ENCODE measurements at regions not wholly inside any gene's neighbourhood (a gene's known extent, or its start where the extent isn't known, plus 50 kb on each side); places are given as distances from the start of the nearest gene placed in this dataset.

GRCh38 chr5:102682101-102682647 is 72.9 kb upstream of the PAM start:
- POLR2A ChIA-PET (ENCODE audit: partially characterized antibody): no interaction called here
- no peak overlapping the region for H3K23ac ChIP-seq (ENCODE audit: insufficient read length)
- H3K79me2 ChIP-seq (ENCODE audit: control insufficient read depth in 1 of 2, insufficient read depth in 2 of 2, low read length in 2 of 2): no peaks in the 10 kb centered on the region
- DNase-seq (ENCODE audit: low read depth in 1 of 2, low spot score in 2 of 2) (no peak), FAIRE-seq (no peak)
- no peak overlapping the region for H3K14ac ChIP-seq (ENCODE audit: insufficient read length)
- no peak overlapping the region for H3K4me3 ChIP-seq (ENCODE audit: extremely low read depth in 1 of 4, insufficient read depth in 2 of 4, low read depth in 3 of 4, low read length in 4 of 4)
- CTCF ChIA-PET (ENCODE audit: partially characterized antibody): interaction anchor here (0.7 to 2.9 kb wide), 43 partner anchors 9 to 542 kb away, joined by 3 to 22 read pairs (median 4); partner anchors contain the start of genes PAM and PPIP5K2
- no peaks in the 10 kb centered on the region for H3K27me3 ChIP-seq (replicated peaks in 1 of 4; ENCODE audit: control insufficient read depth in 3 of 4, extremely low read depth in 1 of 4, insufficient read depth in 3 of 4, low read length in 3 of 4)
- H2BK5ac ChIP-seq (ENCODE audit: low read depth, low read length): no peak overlapping the region
- no peak overlapping the region for H3K56ac ChIP-seq (replicated peaks; ENCODE audit: insufficient read length, low read depth, low read length)
- no peak overlapping the region for H4K91ac ChIP-seq (replicated peaks; ENCODE audit: insufficient read length, low read length)
- H4K5ac ChIP-seq (ENCODE audit: insufficient read length, low read depth, low read length): no peak overlapping the region
- H3K9ac ChIP-seq (replicated peaks in 1 of 4; ENCODE audit: extremely low read depth in 1 of 4, low read depth in 3 of 4, low read length in 3 of 4): no peak overlapping the region
- no peak overlapping the region for H3K27ac ChIP-seq (ENCODE audit: low read depth, low read length)
- H4K20me1 ChIP-seq (replicated peaks in 1 of 2; ENCODE audit: control insufficient read depth in 1 of 2, insufficient read depth in 2 of 2, low read length in 2 of 2): no peaks in the 10 kb centered on the region
- H3K18ac ChIP-seq (ENCODE audit: extremely low read depth, low read length): no peak overlapping the region
- H3K4me1 ChIP-seq (replicated peaks in 1 of 4; ENCODE audit: control insufficient read depth in 3 of 4, insufficient read depth in 4 of 4, low read length in 3 of 4): no peaks in the 10 kb centered on the region
- H3K36me3 ChIP-seq (ENCODE audit: control insufficient read depth in 2 of 4, insufficient read depth in 4 of 4, low read length in 3 of 4): no peaks in the 10 kb centered on the region
- WGBS, 2 experiments (ENCODE audit: extremely low coverage in 1 of 2, insufficient coverage in 1 of 2, insufficient read length in 1 of 2, insufficient replicate concordance in 2 of 2, low coverage in 1 of 2, low lambda C conversion rate in 2 of 2, missing lambda C conversion rate in 1 of 2): 88% methylated on average over 2 of the region's 2 CpGs; no CpG with 5 or more reads in 1 of the 2 experiments
- H4K8ac ChIP-seq (ENCODE audit: extremely low read depth, insufficient read depth, low read length): no peak overlapping the region
- no peak overlapping the region for H2AFZ ChIP-seq (ENCODE audit: low read length)
- H2BK15ac ChIP-seq (ENCODE audit: low read length): no peak overlapping the region
- H3K4me2 ChIP-seq (ENCODE audit: insufficient read depth in 1 of 2, low read depth in 2 of 2, low read length in 2 of 2): no peak overlapping the region
- H2BK20ac ChIP-seq (ENCODE audit: low read length): no peak overlapping the region
- no peaks in the 10 kb centered on the region for H3K9me3 ChIP-seq (ENCODE audit: insufficient read depth in 2 of 2, low read depth in 1 of 2, low read length in 1 of 2)
- no peaks in the 10 kb centered on the region for H3K79me1 ChIP-seq (ENCODE audit: low read depth, low read length)
- no peak overlapping the region for H3K4ac ChIP-seq (replicated peaks; ENCODE audit: insufficient read length, low read depth, low read length)
- H2AK5ac ChIP-seq (ENCODE audit: low read depth, low read length): no peak overlapping the region
- H2BK12ac ChIP-seq (ENCODE audit: low read depth, low read length): no peak overlapping the region
- no peaks in the 10 kb centered on the region for H3K23me2 ChIP-seq (ENCODE audit: low read depth, low read length)
- no peak overlapping the region for H2BK120ac ChIP-seq (replicated peaks; ENCODE audit: low read depth, low read length)
